NCI-H446 (cell line): ENCODE measurements at regions not wholly inside any gene's neighbourhood (a gene's known extent, or its start where the extent isn't known, plus 50 kb on each side); places are given as distances from the start of the nearest gene placed in this dataset.

Experiments used
- DNase-seq, 2 experiments: peaks; one replicate each; lab custom pipeline; 2025; lab: John Stamatoyannopoulos, UW

- no peak for DNase-seq
These were observed 171.1 kb upstream of the LYZL1 start for GRCh38 chr10:29117781-29118180.

- peak in 1 of 2 experiments; percentile 1 for DNase-seq
These were observed 169.5 kb upstream of the LYZL1 start for GRCh38 chr10:29119374-29119773.

GRCh38 chr10:29120216-29120615, 168.7 kb upstream of the LYZL1 start:
- no peak for DNase-seq

- DNase-seq: no peak
These were observed 164.0 kb upstream of the LYZL1 start for GRCh38 chr10:29124864-29125263.

- no peak for DNase-seq
These were observed 161.7 kb upstream of the LYZL1 start for GRCh38 chr10:29127037-29127700.

GRCh38 chr10:29127731-29128130, 161.1 kb upstream of the LYZL1 start:
- no peak for DNase-seq

GRCh38 chr10:29130190-29130673, 158.6 kb upstream of the LYZL1 start:
- DNase-seq: no peak

- DNase-seq: no peak
These were observed 156.8 kb upstream of the LYZL1 start for GRCh38 chr10:29131952-29132547.

GRCh38 chr10:29132551-29133111, 156.2 kb upstream of the LYZL1 start:
- DNase-seq: no peak

- no peak for DNase-seq
These were observed 153.5 kb upstream of the LYZL1 start for GRCh38 chr10:29135337-29135736.

GRCh38 chr10:29136411-29136810, 152.5 kb upstream of the LYZL1 start:
- DNase-seq: no peak

- DNase-seq: no peak
These were observed 148.7 kb upstream of the LYZL1 start for GRCh38 chr10:29140151-29140550.

- DNase-seq: no peak
These were observed 147.9 kb upstream of the LYZL1 start for GRCh38 chr10:29140991-29141390.

- no peak for DNase-seq
These were observed 147.1 kb upstream of the LYZL1 start for GRCh38 chr10:29141761-29142160.

- no peak for DNase-seq
These were observed 146.2 kb upstream of the LYZL1 start for GRCh38 chr10:29142516-29143314.

GRCh38 chr10:29144126-29144525, 144.7 kb upstream of the LYZL1 start:
- DNase-seq: no peak

- no peak for DNase-seq
These were observed 142.4 kb upstream of the LYZL1 start for GRCh38 chr10:29146311-29147100.

GRCh38 chr10:29150010-29150409, 138.9 kb upstream of the LYZL1 start:
- DNase-seq: no peak

- DNase-seq: no peak
These were observed 137.9 kb upstream of the LYZL1 start for GRCh38 chr10:29151005-29151404.

GRCh38 chr10:29157321-29157720, 131.5 kb upstream of the LYZL1 start:
- DNase-seq: no peak

GRCh38 chr10:29158066-29158465, 130.8 kb upstream of the LYZL1 start:
- no peak for DNase-seq

- DNase-seq: no peak
These were observed 128.7 kb upstream of the LYZL1 start for GRCh38 chr10:29160150-29160617.
